B cell (primary cell): ENCODE measurements at regions not wholly inside any gene's neighbourhood (a gene's known extent, or its start where the extent isn't known, plus 50 kb on each side); places are given as distances from the start of the nearest gene placed in this dataset.

Experiments
- CTCF ChIP-seq: fragments of 200-600 bp; IDR thresholded peaks from one replicate; pipeline ENCODE4 v1.8.0; 2022; ENCODE audit warnings: antibody characterized with exemption, mild to moderate bottlenecking
- EZH2 ChIP-seq: IDR thresholded peaks from 2 replicates; pipeline ENCODE4 v1.6.1; 2012; ENCODE audit warnings: borderline replicate concordance, low read depth, mild to moderate bottlenecking, moderate library complexity, low read length; ENCODE audit not compliant: insufficient read depth, poor library complexity, severe bottlenecking

DNA sequence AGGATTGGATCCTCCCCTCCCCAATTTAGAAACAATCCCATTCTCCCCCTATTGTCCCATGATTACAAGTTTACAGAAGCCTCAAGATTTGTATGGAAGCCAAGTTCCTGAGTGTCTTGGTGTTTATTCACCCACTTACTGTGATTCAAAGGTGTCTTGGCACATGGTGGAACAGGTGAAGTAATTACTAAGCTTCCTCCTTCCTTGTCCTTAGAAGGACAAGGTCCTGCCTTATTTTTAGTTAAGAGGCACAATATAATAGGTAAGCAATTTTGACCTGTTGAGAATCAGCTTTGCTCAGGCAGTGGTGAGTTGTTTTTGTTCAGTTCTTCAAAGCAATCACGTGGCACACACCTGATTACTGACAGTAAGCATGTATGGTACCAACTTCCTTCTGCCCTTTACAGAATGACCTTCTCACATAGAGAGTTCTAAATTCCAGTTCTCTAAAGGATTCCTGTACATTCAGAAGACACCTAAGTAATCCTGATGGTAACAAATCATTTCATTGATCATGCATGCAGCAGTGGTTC is 60.7 kb upstream of the SLC13A1 start:
- no peak for TF ChIP-seq CTCF
- no peak for TF ChIP-seq EZH2
